AG04449 (cell line): ENCODE measurements at regions not wholly inside any gene's neighbourhood (a gene's known extent, or its start where the extent isn't known, plus 50 kb on each side); places are given as distances from the start of the nearest gene placed in this dataset.

Experiments
- CTCF ChIA-PET: fragments of 350-600 bp; formaldehyde crosslinking; extraction: SDS; loops from one replicate; lab custom pipeline; 2021; ENCODE audit warnings: antibody characterized with exemption; lab: Yijun Ruan, JAX
- POLR2A ChIA-PET: fragments of 400-600, 350-600 bp; formaldehyde crosslinking; extraction: SDS; loops from one replicate; lab custom pipeline; 2020; ENCODE audit warnings: antibody characterized with exemption, inconsistent platforms; lab: Yijun Ruan, JAX
- DNase-seq: peaks from one replicate; pipeline ENCODE4 v3.0.0-alpha.2; 2010; ENCODE audit warnings: low read depth, low spot score
- H3K4me3 ChIP-seq: 2 replicates; pipeline ENCODE4 v1.5.1; 2011; ENCODE audit warnings: low read depth, mild to moderate bottlenecking, control low read depth, low read length
- CTCF ChIP-seq: IDR thresholded peaks from one replicate; pipeline ENCODE4 v1.5.1; 2011; ENCODE audit warnings: mild to moderate bottlenecking, moderate library complexity, low read length, control low read depth, inconsistent platforms; ENCODE audit not compliant: insufficient read depth; ENCODE audit errors: missing control alignments

- POLR2A ChIA-PET, result no interaction called here
- no peak for DNase-seq
Measured at GRCh38 chr5:174625591-174626350, 98.6 kb upstream of the MSX2 start.

GRCh38 chr5:174626369-174626920 lies 97.9 kb upstream of the MSX2 start:
- POLR2A ChIA-PET, result no interaction called here
- no peak overlapping the region for H3K4me3 ChIP-seq
- DNase-seq, result no peak
- TF ChIP-seq CTCF, result no peak
- CTCF ChIA-PET, result no interaction called here

More at GRCh38 chr5:174625591-174626350, 98.6 kb upstream of the MSX2 start:
- TF ChIP-seq CTCF, result no peak
- no peak overlapping the region for H3K4me3 ChIP-seq
- CTCF ChIA-PET, result no interaction called here

- ChIA-PET POLR2A (no interaction called here), CTCF (no interaction called here)
- H3K4me3 ChIP-seq, result no peak overlapping the region
- no peak for DNase-seq
- TF ChIP-seq CTCF, result no peak
Measured at GRCh38 chr5:174636094-174636493, 88.3 kb upstream of the MSX2 start.

- POLR2A ChIA-PET, result no interaction called here
- CTCF ChIA-PET, result no interaction called here
- no peak for DNase-seq
Measured at GRCh38 chr5:174642816-174643405, 81.5 kb upstream of the MSX2 start.

GRCh38 chr5:174644436-174644835 lies 79.9 kb upstream of the MSX2 start:
- TF ChIP-seq CTCF, result no peak
- ChIA-PET POLR2A (interaction anchor here (0.6 kb wide), 1 partner anchor 217 kb away, joined by 3 read pairs; no protein-coding TSS in a partner anchor), CTCF (interaction anchor here (1.2 kb wide), 1 partner anchor 225 kb away, joined by 3 read pairs; no protein-coding TSS in a partner anchor)
- H3K4me3 ChIP-seq, result no peak overlapping the region
- DNase-seq, result no peak

More at GRCh38 chr5:174642816-174643405, 81.5 kb upstream of the MSX2 start:
- TF ChIP-seq CTCF, result no peak
- no peak overlapping the region for H3K4me3 ChIP-seq

GRCh38 chr5:174644923-174645322 lies 79.5 kb upstream of the MSX2 start:
- DNase-seq, result no peak
- CTCF ChIA-PET, result interaction anchor here (1.2 kb wide), 1 partner anchor 225 kb away, joined by 3 read pairs; no protein-coding TSS in a partner anchor
- H3K4me3 ChIP-seq, result no peak overlapping the region
- POLR2A ChIA-PET, result interaction anchor here (0.6 kb wide), 1 partner anchor 216 kb away, joined by 3 read pairs; no protein-coding TSS in a partner anchor
- TF ChIP-seq CTCF, result no peak
